Panc1 (cell line): ENCODE measurements at regions not wholly inside any gene's neighbourhood (a gene's known extent, or its start where the extent isn't known, plus 50 kb on each side); places are given as distances from the start of the nearest gene placed in this dataset.

Experiments
- ATAC-seq: fragments of 200-7000 bp; cut with Tn5 transposase; 2 replicates; pipeline ENCODE4 v1.9.1; 2020; ENCODE audit warnings: mild to moderate bottlenecking, moderate library complexity
- BruUV-seq: library from RNA; stranded (reverse); fragments of 400-500 nt; replicated peaks from 2 replicates; lab custom pipeline; 2021; lab: Mats Ljungman, UMichigan
- CTCF ChIA-PET: fragments of 300-600 bp; sonication (Branson Sonifier 250); formaldehyde crosslinking; loops from one replicate; lab custom pipeline; 2022; ENCODE audit warnings: antibody characterized with exemption; lab: Charles Lee
- POLR2A ChIA-PET: fragments of 300-600 bp; sonication (Branson Sonifier 250); formaldehyde crosslinking; loops from one replicate; lab custom pipeline; 2022; ENCODE audit warnings: antibody characterized with exemption; lab: Charles Lee
- DNase-seq: peaks from one replicate; pipeline ENCODE4 v3.0.0-alpha.2; 2010; ENCODE audit warnings: low read depth, low spot score
- H3K27ac ChIP-seq: 2 replicates; pipeline ENCODE4 v1.5.1; 2011; ENCODE audit warnings: mild to moderate bottlenecking, low read length, inconsistent platforms
- H3K27me3 ChIP-seq: fragments of 200-500 bp; sonication (Bioruptor generic); 2 replicates; pipeline ENCODE4 v1.6.0; 2014; ENCODE audit warnings: low read length, inconsistent platforms; ENCODE audit not compliant: control insufficient read depth, insufficient read depth
- H3K36me3 ChIP-seq: fragments of 200-500 bp; sonication (Bioruptor generic); 2 replicates; pipeline ENCODE4 v1.5.1; 2014; ENCODE audit warnings: inconsistent platforms, mild to moderate bottlenecking, low read length, moderate library complexity; ENCODE audit not compliant: control insufficient read depth, insufficient read depth
- H3K4me1 ChIP-seq: 2 replicates; pipeline ENCODE4 v1.5.1; 2011; ENCODE audit warnings: inconsistent platforms, mild to moderate bottlenecking, low read length, moderate library complexity; ENCODE audit not compliant: control insufficient read depth, insufficient read depth
- H3K4me3 ChIP-seq, 2 experiments: 2 replicates each; pipeline ENCODE4 v1.5.1; 2011 to 2012; ENCODE audit warnings: low read depth in 2 of 2, low read length in 2 of 2, mild to moderate bottlenecking in 2 of 2, inconsistent platforms in 1 of 2, moderate library complexity in 1 of 2
- H3K9me3 ChIP-seq: fragments of 200-500 bp; sonication (Bioruptor generic); 2 replicates; pipeline ENCODE4 v1.5.1; 2014; ENCODE audit warnings: low read depth, mild to moderate bottlenecking, inconsistent platforms, low read length, moderate library complexity; ENCODE audit not compliant: control insufficient read depth, insufficient read depth
- POLR2AphosphoS5 ChIP-seq: IDR thresholded peaks from 2 replicates; pipeline ENCODE4 v1.6.1; 2012; ENCODE audit warnings: mild to moderate bottlenecking, low read depth, low read length, moderate library complexity
- SIN3A ChIP-seq: IDR thresholded peaks from 2 replicates; pipeline ENCODE4 v1.6.1; 2012; ENCODE audit warnings: low read depth, mild to moderate bottlenecking, low read length, moderate library complexity, borderline replicate concordance; ENCODE audit not compliant: insufficient read depth
- TCF7L2 ChIP-seq: IDR thresholded peaks from 2 replicates; pipeline ENCODE4 v1.6.1; 2011; ENCODE audit warnings: mild to moderate bottlenecking, low read depth, low read length, inconsistent platforms
- in situ Hi-C: cut with HindIII; loops from 2 replicates; pipeline ENCODE4 v1.10.0; 2016; ENCODE audit warnings: low sequenced_read_pairs, low pct_unique_long_range_greater_than_20kb
- intact Hi-C: fragments of 100-400 bp; cut with micrococcal nuclease; formaldehyde crosslinking; loops from one replicate; pipeline ENCODE4 v1.10.0; 2022; ENCODE audit not compliant: unreplicated experiment
- TF ChIP-seq, protein P1 (sequence below), 2 experiments: IDR thresholded peaks; 2 replicates each; pipeline ENCODE4 v1.6.1; 2011 to 2012; ENCODE audit warnings: low read depth in 2 of 2, control low read depth in 1 of 2, low read length in 1 of 2, mild to moderate bottlenecking in 1 of 2, moderate library complexity in 1 of 2; ENCODE audit not compliant: insufficient read depth in 1 of 2
- TF ChIP-seq, protein P2 (sequence below): fragments of 450-650 bp; IDR thresholded peaks from 2 replicates; pipeline ENCODE4 v1.5.1; 2017; ENCODE audit warnings: mild to moderate bottlenecking

- TF ChIP-seq, protein P1, sequence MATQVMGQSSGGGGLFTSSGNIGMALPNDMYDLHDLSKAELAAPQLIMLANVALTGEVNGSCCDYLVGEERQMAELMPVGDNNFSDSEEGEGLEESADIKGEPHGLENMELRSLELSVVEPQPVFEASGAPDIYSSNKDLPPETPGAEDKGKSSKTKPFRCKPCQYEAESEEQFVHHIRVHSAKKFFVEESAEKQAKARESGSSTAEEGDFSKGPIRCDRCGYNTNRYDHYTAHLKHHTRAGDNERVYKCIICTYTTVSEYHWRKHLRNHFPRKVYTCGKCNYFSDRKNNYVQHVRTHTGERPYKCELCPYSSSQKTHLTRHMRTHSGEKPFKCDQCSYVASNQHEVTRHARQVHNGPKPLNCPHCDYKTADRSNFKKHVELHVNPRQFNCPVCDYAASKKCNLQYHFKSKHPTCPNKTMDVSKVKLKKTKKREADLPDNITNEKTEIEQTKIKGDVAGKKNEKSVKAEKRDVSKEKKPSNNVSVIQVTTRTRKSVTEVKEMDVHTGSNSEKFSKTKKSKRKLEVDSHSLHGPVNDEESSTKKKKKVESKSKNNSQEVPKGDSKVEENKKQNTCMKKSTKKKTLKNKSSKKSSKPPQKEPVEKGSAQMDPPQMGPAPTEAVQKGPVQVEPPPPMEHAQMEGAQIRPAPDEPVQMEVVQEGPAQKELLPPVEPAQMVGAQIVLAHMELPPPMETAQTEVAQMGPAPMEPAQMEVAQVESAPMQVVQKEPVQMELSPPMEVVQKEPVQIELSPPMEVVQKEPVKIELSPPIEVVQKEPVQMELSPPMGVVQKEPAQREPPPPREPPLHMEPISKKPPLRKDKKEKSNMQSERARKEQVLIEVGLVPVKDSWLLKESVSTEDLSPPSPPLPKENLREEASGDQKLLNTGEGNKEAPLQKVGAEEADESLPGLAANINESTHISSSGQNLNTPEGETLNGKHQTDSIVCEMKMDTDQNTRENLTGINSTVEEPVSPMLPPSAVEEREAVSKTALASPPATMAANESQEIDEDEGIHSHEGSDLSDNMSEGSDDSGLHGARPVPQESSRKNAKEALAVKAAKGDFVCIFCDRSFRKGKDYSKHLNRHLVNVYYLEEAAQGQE (IDR thresholded peaks at IDR 0.05; ENCODE audit: insufficient read depth in 1 of 2, low read depth in 2 of 2, low read length in 1 of 2): no peak
- TF ChIP-seq SIN3A (no peak), TCF7L2 (no peak), POLR2AphosphoS5 (no peak)
- TF ChIP-seq, protein P2, sequence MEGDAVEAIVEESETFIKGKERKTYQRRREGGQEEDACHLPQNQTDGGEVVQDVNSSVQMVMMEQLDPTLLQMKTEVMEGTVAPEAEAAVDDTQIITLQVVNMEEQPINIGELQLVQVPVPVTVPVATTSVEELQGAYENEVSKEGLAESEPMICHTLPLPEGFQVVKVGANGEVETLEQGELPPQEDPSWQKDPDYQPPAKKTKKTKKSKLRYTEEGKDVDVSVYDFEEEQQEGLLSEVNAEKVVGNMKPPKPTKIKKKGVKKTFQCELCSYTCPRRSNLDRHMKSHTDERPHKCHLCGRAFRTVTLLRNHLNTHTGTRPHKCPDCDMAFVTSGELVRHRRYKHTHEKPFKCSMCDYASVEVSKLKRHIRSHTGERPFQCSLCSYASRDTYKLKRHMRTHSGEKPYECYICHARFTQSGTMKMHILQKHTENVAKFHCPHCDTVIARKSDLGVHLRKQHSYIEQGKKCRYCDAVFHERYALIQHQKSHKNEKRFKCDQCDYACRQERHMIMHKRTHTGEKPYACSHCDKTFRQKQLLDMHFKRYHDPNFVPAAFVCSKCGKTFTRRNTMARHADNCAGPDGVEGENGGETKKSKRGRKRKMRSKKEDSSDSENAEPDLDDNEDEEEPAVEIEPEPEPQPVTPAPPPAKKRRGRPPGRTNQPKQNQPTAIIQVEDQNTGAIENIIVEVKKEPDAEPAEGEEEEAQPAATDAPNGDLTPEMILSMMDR: no peak
- ATAC-seq (no peak), DNase-seq (no peak)
- in situ Hi-C loops: no loop called here
- H3K4me3 ChIP-seq: no peak overlapping the region
- H3K36me3 ChIP-seq: no peaks in the 10 kb centered on the region
- no peaks in the 10 kb centered on the region for H3K4me1 ChIP-seq
- BruUV-seq: no TSS peak
- H3K9me3 ChIP-seq: no peaks in the 10 kb centered on the region
- ChIA-PET POLR2A (no interaction called here), CTCF (no interaction called here)
- H3K27me3 ChIP-seq: no peaks in the 10 kb centered on the region
- H3K27ac ChIP-seq: no peak overlapping the region
- intact Hi-C loops: no loop called here
These were observed 719.4 kb upstream of the PTBP2 start for GRCh38 chr1:96002201-96002600.

- no peaks in the 10 kb centered on the region for H3K4me1 ChIP-seq
- in situ Hi-C loops: no loop called here
- ATAC-seq (no peak), DNase-seq (no peak)
- no TSS peak for BruUV-seq
- ChIA-PET CTCF (no interaction called here), POLR2A (no interaction called here)
- no peaks in the 10 kb centered on the region for H3K36me3 ChIP-seq
- H3K27ac ChIP-seq: no peak overlapping the region
- H3K4me3 ChIP-seq: no peak overlapping the region
- no peaks in the 10 kb centered on the region for H3K27me3 ChIP-seq
- TF ChIP-seq SIN3A: no peak
- TF ChIP-seq, protein P2: no peak
- TF ChIP-seq POLR2AphosphoS5: no peak
- TF ChIP-seq TCF7L2: no peak
- TF ChIP-seq, protein P1 (IDR thresholded peaks at IDR 0.05; ENCODE audit: insufficient read depth in 1 of 2, low read depth in 2 of 2, low read length in 1 of 2): no peak
- no peaks in the 10 kb centered on the region for H3K9me3 ChIP-seq
- intact Hi-C loops: no loop called here
These were observed 718.3 kb upstream of the PTBP2 start for GRCh38 chr1:96002969-96003964.
